Activated CD8-positive, alpha-beta memory T cell treated with anti-CD3 and anti-CD28 coated beads for 36 hours (primary cell): ENCODE measurements at regions not wholly inside any gene's neighbourhood (a gene's known extent, or its start where the extent isn't known, plus 50 kb on each side); places are given as distances from the start of the nearest gene placed in this dataset.
"Not testable (repeated sequence)": the region's sequence is repeated elsewhere in the genome, so short reads cannot be mapped to it uniquely, and the experiment has no call there.

ENCODE experiments used
- CTCF ChIA-PET: fragments of 350-600 bp; sonication (Branson Sonifier 250); formaldehyde crosslinking; loops from one replicate; lab custom pipeline; 2021; ENCODE audit warnings: antibody characterized with exemption; lab: Charles Lee
- POLR2A ChIA-PET: fragments of 350-600 bp; sonication (Branson Sonifier 250); formaldehyde crosslinking; loops from one replicate; lab custom pipeline; 2021; ENCODE audit warnings: antibody characterized with exemption; lab: Charles Lee

- POLR2A ChIA-PET, result no interaction called here
- CTCF ChIA-PET, result no interaction called here
These were observed 57.9 kb downstream of the DNAJB9 start for GRCh38 chr7:108627476-108628051.

- CTCF ChIA-PET, result no interaction called here
- POLR2A ChIA-PET, result no interaction called here
These were observed 59.0 kb downstream of the DNAJB9 start for GRCh38 chr7:108628678-108629077.

- ChIA-PET CTCF (no interaction called here), POLR2A (no interaction called here)
These were observed 60.2 kb downstream of the DNAJB9 start for GRCh38 chr7:108629651-108630400.

- CTCF ChIA-PET, result no interaction called here
- POLR2A ChIA-PET, result no interaction called here
These were observed 64.4 kb downstream of the DNAJB9 start for GRCh38 chr7:108634036-108634435.

GRCh38 chr7:108634535-108634934, 64.9 kb downstream of the DNAJB9 start:
- ChIA-PET CTCF (no interaction called here), POLR2A (no interaction called here)

- CTCF ChIA-PET, result no interaction called here
- POLR2A ChIA-PET, result no interaction called here
These were observed 67.5 kb downstream of the DNAJB9 start for GRCh38 chr7:108637049-108637621.

- ChIA-PET POLR2A (no interaction called here), CTCF (no interaction called here)
These were observed 72.5 kb downstream of the DNAJB9 start for GRCh38 chr7:108642126-108642525.

GRCh38 chr7:108643136-108643535, 73.5 kb downstream of the DNAJB9 start:
- POLR2A ChIA-PET, result no interaction called here
- CTCF ChIA-PET, result no interaction called here

- POLR2A ChIA-PET, result no interaction called here
- CTCF ChIA-PET, result no interaction called here
These were observed 79.3 kb downstream of the DNAJB9 start for GRCh38 chr7:108648989-108649388.

- ChIA-PET POLR2A (no interaction called here), CTCF (no interaction called here)
These were observed 80.8 kb downstream of the DNAJB9 start for GRCh38 chr7:108650467-108650866.

GRCh38 chr7:108652886-108653285, 83.2 kb downstream of the DNAJB9 start:
- ChIA-PET POLR2A (no interaction called here), CTCF (no interaction called here)

- ChIA-PET POLR2A (no interaction called here), CTCF (no interaction called here)
These were observed 83.9 kb downstream of the DNAJB9 start for GRCh38 chr7:108653526-108653925.

- CTCF ChIA-PET, POLR2A ChIA-PET: not testable (repeated sequence)
These were observed 87.6 kb downstream of the DNAJB9 start for GRCh38 chr7:108657140-108657726.

- CTCF ChIA-PET, result interaction anchor here (0.6 kb wide), 1 partner anchor 513 kb away, joined by 3 read pairs; no protein-coding TSS in a partner anchor
- POLR2A ChIA-PET, result no interaction called here
These were observed 89.6 kb downstream of the DNAJB9 start for GRCh38 chr7:108659261-108659660.

GRCh38 chr7:108659867-108660266, 90.2 kb downstream of the DNAJB9 start:
- ChIA-PET CTCF (no interaction called here), POLR2A (no interaction called here)

- CTCF ChIA-PET, result no interaction called here
- POLR2A ChIA-PET, result no interaction called here
These were observed 90.8 kb downstream of the DNAJB9 start for GRCh38 chr7:108660465-108660864.

- CTCF ChIA-PET, result no interaction called here
These were observed 93.2 kb downstream of the DNAJB9 start for GRCh38 chr7:108662783-108663362.

GRCh38 chr7:108663701-108664100, 94.0 kb downstream of the DNAJB9 start:
- POLR2A ChIA-PET, result no interaction called here
- CTCF ChIA-PET, result no interaction called here

More at GRCh38 chr7:108662783-108663362, 93.2 kb downstream of the DNAJB9 start:
- POLR2A ChIA-PET, result no interaction called here

- ChIA-PET CTCF (no interaction called here), POLR2A (no interaction called here)
These were observed 97.5 kb downstream of the DNAJB9 start for GRCh38 chr7:108667216-108667615.

- CTCF ChIA-PET, result no interaction called here
- POLR2A ChIA-PET, result no interaction called here
These were observed 100.3 kb downstream of the DNAJB9 start for GRCh38 chr7:108669958-108670357.
